HG03280 (cell line): ENCODE measurements at regions not wholly inside any gene's neighbourhood (a gene's known extent, or its start where the extent isn't known, plus 50 kb on each side); places are given as distances from the start of the nearest gene placed in this dataset.
"Not testable (repeated sequence)": the region's sequence is repeated elsewhere in the genome, so short reads cannot be mapped to it uniquely, and the experiment has no call there.

Source experiments
- ATAC-seq: cut with Tn5 transposase; IDR thresholded peaks from one replicate; pipeline ENCODE4 v1.9.1; 2021; ENCODE audit warnings: mild to moderate bottlenecking, moderate library complexity; ENCODE audit not compliant: unreplicated experiment

- ATAC-seq: not testable (repeated sequence)
Observed at GRCh38 chr5:177863822-177864446, 81.2 kb upstream of the FAM153A start.

DNA sequence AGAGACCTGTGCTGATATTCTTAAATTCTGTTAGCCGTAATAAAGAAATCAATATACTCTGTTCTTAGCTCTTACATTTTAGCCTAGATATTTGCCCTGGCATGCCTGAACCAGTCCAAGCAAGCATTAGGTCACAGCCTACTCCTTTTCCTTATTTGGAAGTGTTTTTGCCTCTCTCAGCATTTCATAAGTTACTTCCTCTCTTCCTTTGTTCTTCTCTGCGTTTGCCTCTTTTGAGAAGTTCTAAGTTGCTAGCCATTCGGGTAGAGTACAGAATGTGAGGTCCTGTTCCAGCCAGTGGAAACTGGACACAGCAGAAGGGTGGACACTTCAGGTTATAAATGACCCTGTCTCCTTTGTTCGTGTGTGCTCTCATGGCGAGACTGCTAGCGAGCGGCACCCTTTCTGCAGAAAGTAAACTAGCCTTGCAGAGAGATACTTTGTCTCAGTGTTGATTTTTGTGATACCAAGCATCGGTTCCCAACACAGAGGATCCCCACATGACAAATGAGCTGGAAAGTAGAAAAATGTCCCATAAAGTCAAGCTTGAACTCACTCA is 75.0 kb upstream of the FAM153A start:
- not testable (repeated sequence) for ATAC-seq

- not testable (repeated sequence) for ATAC-seq
Observed at GRCh38 chr5:177856474-177856873, 73.8 kb upstream of the FAM153A start.

- ATAC-seq: not testable (repeated sequence)
Observed at GRCh38 chr5:177847914-177848313, 65.2 kb upstream of the FAM153A start.

- not testable (repeated sequence) for ATAC-seq
Observed at GRCh38 chr5:177846598-177846997, 63.9 kb upstream of the FAM153A start.

- not testable (repeated sequence) for ATAC-seq
Observed at GRCh38 chr5:177845906-177846305, 63.2 kb upstream of the FAM153A start.

DNA sequence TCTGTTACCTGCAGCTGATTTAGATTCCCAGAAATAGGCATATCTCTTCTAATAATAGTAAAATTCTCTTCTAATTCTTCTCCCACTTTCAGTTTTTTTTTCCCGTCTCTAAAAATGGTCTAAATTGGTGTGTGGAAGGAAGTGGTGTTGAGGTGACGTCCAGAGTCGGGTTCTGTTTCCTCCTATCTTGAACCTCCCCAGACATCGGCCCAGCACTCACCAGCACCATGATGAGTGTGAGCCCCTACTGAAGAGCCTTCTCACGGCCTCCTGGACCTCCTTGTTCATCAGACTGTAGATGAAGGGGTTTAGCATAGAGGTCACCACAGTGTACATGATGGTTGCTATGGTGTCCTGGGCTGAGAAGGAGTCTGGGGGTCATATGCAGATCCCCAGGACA is 53.5 kb upstream of the FAM153A start:
- ATAC-seq: not testable (repeated sequence)
